ENCODE measurements at regions not wholly inside any gene's neighbourhood (a gene's known extent, or its start where the extent isn't known, plus 50 kb on each side); places are given as distances from the start of the nearest gene placed in this dataset. TPM values are rescaled to one million over a fixed set of nuclear protein-coding genes. Genes with fewer than 3 reads are reported as not detected.
"Not testable (repeated sequence)": the region's sequence is repeated elsewhere in the genome, so short reads cannot be mapped to it uniquely, and the experiment has no call there.

- H3K27ac Mint-ChIP-seq = no peak overlapping the region
- no peak for DNase-seq
- H3K27me3 Mint-ChIP-seq = no peaks in the 10 kb centered on the region
- H3K4me1 Mint-ChIP-seq (ENCODE audit: low read depth) = no peaks in the 10 kb centered on the region
- intact Hi-C loops (cut with micrococcal nuclease) = no loop called here
- CTCF ChIA-PET = no interaction called here
- POLR2A ChIA-PET = no interaction called here
- no peak overlapping the region for H3K4me3 Mint-ChIP-seq
- H3K9me3 Mint-ChIP-seq = no peaks in the 10 kb centered on the region
- H3K36me3 Mint-ChIP-seq = no peaks in the 10 kb centered on the region
Observed at GRCh38 chrX:73913580-73913979, 61.1 kb upstream of the XIST start.

- H3K27ac Mint-ChIP-seq; intact Hi-C loops (cut with micrococcal nuclease); H3K4me1 Mint-ChIP-seq (ENCODE audit: low read depth); H3K9me3 Mint-ChIP-seq; H3K4me3 Mint-ChIP-seq; CTCF ChIA-PET; POLR2A ChIA-PET; H3K27me3 Mint-ChIP-seq; H3K36me3 Mint-ChIP-seq; DNase-seq: not testable (repeated sequence)
Observed at GRCh38 chrX:73911946-73912345, 59.4 kb upstream of the XIST start.

GRCh38 chrX:73905749-73906374 lies 53.3 kb upstream of the XIST start:
- H3K4me3 Mint-ChIP-seq; POLR2A ChIA-PET; H3K27ac Mint-ChIP-seq; H3K36me3 Mint-ChIP-seq; DNase-seq; H3K4me1 Mint-ChIP-seq (ENCODE audit: low read depth); CTCF ChIA-PET; H3K27me3 Mint-ChIP-seq; intact Hi-C loops (cut with micrococcal nuclease): not testable (repeated sequence)
- peaks cover 17% of the 10 kb centered on the region for H3K9me3 Mint-ChIP-seq

- Mint-ChIP-seq H3K27ac (no peak overlapping the region), H3K36me3 (no peaks in the 10 kb centered on the region), H3K27me3 (no peaks in the 10 kb centered on the region), H3K9me3 (peaks cover 17% of the 10 kb centered on the region), H3K4me3 (no peak overlapping the region), H3K4me1 (ENCODE audit: low read depth) (no peaks in the 10 kb centered on the region)
- intact Hi-C loops (cut with micrococcal nuclease) = no loop called here
- ChIA-PET POLR2A (no interaction called here), CTCF (no interaction called here)
- no peak for DNase-seq
Observed at GRCh38 chrX:73903941-73904340, 51.4 kb upstream of the XIST start.

Small RNAs in the stretch of these regions (microRNA-seq; reads per million reads assigned to microRNA genes)
- gene MIR374B (ENCODE audit: borderline microRNAs expressed, borderline number of aligned reads, borderline replicate concordance) (not detected), gene MIR374C (ENCODE audit: borderline microRNAs expressed, borderline number of aligned reads, borderline replicate concordance) (not detected), gene MIR421 (ENCODE audit: borderline microRNAs expressed, borderline number of aligned reads, borderline replicate concordance) (375 reads per million, percentile 78 among the genes with 10 or more reads in this experiment)
